H1 (cell line): ENCODE measurements at regions not wholly inside any gene's neighbourhood (a gene's known extent, or its start where the extent isn't known, plus 50 kb on each side); places are given as distances from the start of the nearest gene placed in this dataset.

Experiments
- CTCF ChIA-PET: fragments of 300-600 bp; sonication (Branson Sonifier 250); formaldehyde crosslinking; loops from one replicate; lab custom pipeline; 2021; ENCODE audit not compliant: partially characterized antibody; lab: Charles Lee
- POLR2A ChIA-PET: fragments of 300-600 bp; sonication (Branson Sonifier 250); formaldehyde crosslinking; loops from one replicate; lab custom pipeline; 2021; ENCODE audit warnings: inconsistent platforms; ENCODE audit not compliant: partially characterized antibody; lab: Charles Lee
- DNase-seq, 2 experiments: peaks; one replicate each; pipeline versions ENCODE4 v3.0.0 to v3.0.0-alpha.2; 2010 to 2022; ENCODE audit warnings: low spot score in 2 of 2, low read depth in 1 of 2, mixed read lengths in 1 of 2
- FAIRE-seq: peaks from 2 replicates; lab custom pipeline; 2011; peaks lifted over from hg19 to GRCh38; lab: Jason Lieb, UNC
- H2AFZ ChIP-seq: 2 replicates; pipeline ENCODE4 v1.8.1; 2012; ENCODE audit warnings: low read length, inconsistent platforms
- H2AK5ac ChIP-seq: 2 replicates; pipeline ENCODE4 v1.6.1; 2013; ENCODE audit warnings: low read depth, low read length
- H2BK120ac ChIP-seq: replicated peaks from 2 replicates; pipeline ENCODE3; 2013; ENCODE audit warnings: low read depth, low read length, inconsistent platforms
- H2BK12ac ChIP-seq: 2 replicates; pipeline ENCODE4 v1.6.1; 2013; ENCODE audit warnings: low read depth, low read length
- H2BK15ac ChIP-seq: 2 replicates; pipeline ENCODE4 v1.6.1; 2013; ENCODE audit warnings: low read length
- H2BK20ac ChIP-seq: 2 replicates; pipeline ENCODE4 v1.6.1; 2013; ENCODE audit warnings: low read length
- H2BK5ac ChIP-seq: 2 replicates; pipeline ENCODE4 v1.6.1; 2013; ENCODE audit warnings: low read depth, low read length
- H3K14ac ChIP-seq: 2 replicates; pipeline ENCODE4 v1.6.1; 2013; ENCODE audit warnings: inconsistent platforms; ENCODE audit not compliant: insufficient read length
- H3K18ac ChIP-seq: 2 replicates; pipeline ENCODE4 v1.6.1; 2013; ENCODE audit warnings: low read length; ENCODE audit errors: extremely low read depth
- H3K23ac ChIP-seq: 2 replicates; pipeline ENCODE4 v1.6.1; 2013; ENCODE audit warnings: inconsistent platforms; ENCODE audit not compliant: insufficient read length
- H3K23me2 ChIP-seq: 2 replicates; pipeline ENCODE4 v1.6.1; 2013; ENCODE audit warnings: low read depth, low read length
- H3K27ac ChIP-seq: 2 replicates; pipeline ENCODE4 v1.6.1; 2011; ENCODE audit warnings: low read depth, low read length, inconsistent platforms
- H3K27me3 ChIP-seq, 4 experiments: replicated peaks in 1 of 4; 1 replicate in 1 of 4; 2 replicates in 3 of 4; pipeline versions ENCODE4 v1.6.1 to v1.8.1; 2011 to 2013; ENCODE audit warnings: low read length in 3 of 4, mild to moderate bottlenecking in 3 of 4, inconsistent platforms in 2 of 4, mixed read lengths in 2 of 4, moderate library complexity in 1 of 4; ENCODE audit not compliant: control insufficient read depth in 3 of 4, insufficient read depth in 3 of 4; ENCODE audit errors: extremely low read depth in 1 of 4
- H3K36me3 ChIP-seq, 4 experiments: 2 replicates each; pipeline versions ENCODE4 v1.6.1 to v1.8.1; 2011 to 2013; ENCODE audit warnings: mild to moderate bottlenecking in 4 of 4, low read length in 3 of 4, moderate library complexity in 2 of 4, control low read depth in 1 of 4, inconsistent platforms in 1 of 4; ENCODE audit not compliant: insufficient read depth in 4 of 4, control insufficient read depth in 2 of 4
- H3K4ac ChIP-seq: replicated peaks from 2 replicates; pipeline ENCODE3; 2013; ENCODE audit warnings: low read length, low read depth, mixed read lengths, inconsistent platforms; ENCODE audit not compliant: insufficient read length
- H3K4me1 ChIP-seq, 4 experiments: replicated peaks in 1 of 4; 1 replicate in 1 of 4; 2 replicates in 3 of 4; pipeline versions ENCODE4 v1.6.1 to v1.8.1; 2011 to 2013; ENCODE audit warnings: low read length in 3 of 4, inconsistent platforms in 2 of 4, mixed read lengths in 1 of 4; ENCODE audit not compliant: insufficient read depth in 4 of 4, control insufficient read depth in 3 of 4
- H3K4me2 ChIP-seq, 2 experiments: 2 replicates each; pipeline versions ENCODE4 v1.6.1 to v1.8.1; 2011 to 2013; ENCODE audit warnings: low read depth in 2 of 2, low read length in 2 of 2, control low read depth in 1 of 2, inconsistent platforms in 1 of 2, mild to moderate bottlenecking in 1 of 2; ENCODE audit not compliant: insufficient read depth in 1 of 2
- H3K4me3 ChIP-seq, 4 experiments: fragments of 200-600, 300-600 bp in 1 of 4; sonication (generic), shearing (Covaris generic), sonication (Bioruptor Twin) in 1 of 4; 2 replicates each; pipeline versions ENCODE4 v1.5.1 to v1.8.1; 2011 to 2016; ENCODE audit warnings: low read length in 4 of 4, low read depth in 3 of 4, control low read depth in 2 of 4, inconsistent platforms in 2 of 4, mild to moderate bottlenecking in 2 of 4, mixed read lengths in 1 of 4, moderate library complexity in 1 of 4; ENCODE audit not compliant: insufficient read depth in 2 of 4; ENCODE audit errors: extremely low read depth in 1 of 4
- H3K56ac ChIP-seq: replicated peaks from 2 replicates; pipeline ENCODE3; 2013; ENCODE audit warnings: low read depth, mild to moderate bottlenecking, mixed read lengths, low read length, inconsistent platforms; ENCODE audit not compliant: insufficient read length
- H3K79me1 ChIP-seq: 2 replicates; pipeline ENCODE4 v1.6.1; 2013; ENCODE audit warnings: low read depth, low read length, control low read depth
- H3K79me2 ChIP-seq, 2 experiments: 2 replicates each; pipeline versions ENCODE4 v1.6.1 to v1.8.1; 2012 to 2013; ENCODE audit warnings: low read length in 2 of 2, mild to moderate bottlenecking in 2 of 2, inconsistent platforms in 1 of 2; ENCODE audit not compliant: insufficient read depth in 2 of 2, control insufficient read depth in 1 of 2
- H3K9ac ChIP-seq, 4 experiments: replicated peaks in 1 of 4; 1 replicate in 1 of 4; 2 replicates in 3 of 4; pipeline versions ENCODE4 v1.6.1 to v1.8.1; 2011 to 2013; ENCODE audit warnings: low read depth in 3 of 4, low read length in 3 of 4, control low read depth in 2 of 4, mild to moderate bottlenecking in 2 of 4, moderate library complexity in 2 of 4, inconsistent platforms in 1 of 4; ENCODE audit errors: extremely low read depth in 1 of 4
- H3K9me3 ChIP-seq, 2 experiments: 2 replicates each; pipeline versions ENCODE4 v1.6.1 to v1.8.1; 2012 to 2013; ENCODE audit warnings: mild to moderate bottlenecking in 2 of 2, moderate library complexity in 2 of 2, control low read depth in 1 of 2, inconsistent platforms in 1 of 2, low read depth in 1 of 2, low read length in 1 of 2, mixed read lengths in 1 of 2; ENCODE audit not compliant: insufficient read depth in 2 of 2
- H4K20me1 ChIP-seq, 2 experiments: replicated peaks in 1 of 2; 2 replicates each; pipeline versions ENCODE3 to v1.8.1; 2011 to 2013; ENCODE audit warnings: inconsistent platforms in 2 of 2, low read length in 2 of 2, mild to moderate bottlenecking in 1 of 2; ENCODE audit not compliant: insufficient read depth in 2 of 2, control insufficient read depth in 1 of 2
- H4K5ac ChIP-seq: 2 replicates; pipeline ENCODE4 v1.6.1; 2013; ENCODE audit warnings: low read length, low read depth, mixed read lengths, inconsistent platforms; ENCODE audit not compliant: insufficient read length
- H4K8ac ChIP-seq: 2 replicates; pipeline ENCODE4 v1.8.0; 2013; ENCODE audit warnings: mild to moderate bottlenecking, moderate library complexity, low read length, inconsistent platforms; ENCODE audit not compliant: insufficient read depth; ENCODE audit errors: extremely low read depth
- H4K91ac ChIP-seq: replicated peaks from 2 replicates; pipeline ENCODE3; 2013; ENCODE audit warnings: low read length, mixed read lengths, inconsistent platforms; ENCODE audit not compliant: insufficient read length
- BCL11A ChIP-seq, 2 experiments: IDR thresholded peaks; one replicate each; pipeline ENCODE4 v1.6.1; 2011; ENCODE audit warnings: low read depth in 2 of 2, low read length in 2 of 2, mild to moderate bottlenecking in 2 of 2
- SIN3A ChIP-seq, 2 experiments: IDR thresholded peaks in 1 of 2; conservative IDR thresholded peaks in 1 of 2; 2 replicates each; pipeline ENCODE4 v1.6.1; 2011 to 2012; ENCODE audit warnings: low read length in 2 of 2, improper control_type of control experiment in 1 of 2, low read depth in 1 of 2, mild to moderate bottlenecking in 1 of 2
- TBP ChIP-seq: IDR thresholded peaks from 2 replicates; pipeline ENCODE4 v1.6.1; 2011; ENCODE audit warnings: low read depth, low read length, improper control_type of control experiment
- WGBS, 2 experiments: shearing (Covaris generic) in 1 of 2; methylation state at CpG; one replicate each; pipeline versions ENCODE4 v1.1.6 to v1.1.7; 2013 to 2015; ENCODE audit warnings: low lambda C conversion rate in 2 of 2, mixed read lengths in 2 of 2, inconsistent platforms in 1 of 2, low coverage in 1 of 2, missing lambda C conversion rate in 1 of 2; ENCODE audit not compliant: insufficient replicate concordance in 2 of 2, insufficient coverage in 1 of 2, insufficient read length in 1 of 2; ENCODE audit errors: extremely low coverage in 1 of 2, missing lambda C conversion rate in 1 of 2; 5-methylcytosine and 5-hydroxymethylcytosine counted together

DNA sequence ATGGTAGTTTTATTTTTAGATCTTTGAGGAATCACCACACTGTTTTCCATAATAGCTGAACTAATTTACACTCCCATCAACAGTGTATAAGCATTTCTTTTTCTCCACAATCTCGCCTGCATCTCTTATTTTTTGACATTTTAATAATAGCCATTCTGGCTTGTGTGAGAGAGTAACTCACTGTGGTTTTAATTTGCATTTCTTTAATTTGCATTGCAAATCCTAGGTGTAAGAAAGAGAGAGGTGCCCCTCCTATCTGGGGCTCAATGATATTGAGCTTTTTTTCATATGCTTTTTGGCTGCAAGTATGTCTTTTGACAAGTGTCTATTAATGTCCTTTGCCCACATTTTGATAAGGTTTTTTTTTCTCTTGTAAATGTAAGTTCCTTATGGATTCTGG, 106.3 kb upstream of the SLC27A6 start:
- Histone ChIP-seq H3K4me2 (no peak overlapping the region), H2AFZ (no peak overlapping the region), H2BK20ac (no peak overlapping the region), H3K23ac (no peak overlapping the region), H3K9me3 (no peaks in the 10 kb centered on the region; a peak in 1 of 4 replicates), H3K23me2 (no peaks in the 10 kb centered on the region), H4K5ac (no peak overlapping the region), H2BK5ac (no peak overlapping the region), H2BK12ac (no peak overlapping the region), H3K4me3 (no peak overlapping the region), H2AK5ac (no peak overlapping the region), H3K36me3 (no peaks in the 10 kb centered on the region), H3K14ac (no peak overlapping the region), H2BK120ac (no peak overlapping the region), H4K8ac (no peak overlapping the region), H3K79me1 (no peaks in the 10 kb centered on the region), H3K79me2 (no peaks in the 10 kb centered on the region), H3K27me3 (no peaks in the 10 kb centered on the region), H3K18ac (no peak overlapping the region), H2BK15ac (no peak overlapping the region), H3K27ac (no peak overlapping the region), H4K20me1 (no peaks in the 10 kb centered on the region), H3K56ac (no peak overlapping the region), H3K9ac (no peak overlapping the region), H3K4ac (no peak overlapping the region), H3K4me1 (no peaks in the 10 kb centered on the region), H4K91ac (no peak overlapping the region)
- FAIRE-seq: no peak
- ChIA-PET CTCF (interaction anchor here (0.6 to 0.9 kb wide), 2 partner anchors 34 to 184 kb away, joined by 3 read pairs; no protein-coding TSS in a partner anchor), POLR2A (no interaction called here)
- 87% methylated on average over 1 of the region's 1 CpG; no CpG with 5 or more reads in 1 of the 2 experiments for WGBS, 2 experiments
- TF ChIP-seq BCL11A (IDR thresholded peaks at IDR 0.05; ENCODE audit: low read depth in 2 of 2, low read length in 2 of 2) (no peak), SIN3A (conservative IDR thresholded peaks at IDR 0.05 in 1 of 2, IDR thresholded peaks at IDR 0.05 in 1 of 2; ENCODE audit: low read depth in 1 of 2, low read length in 2 of 2) (no peak), TBP (no peak)
- DNase-seq: no peak
